SKM-1 treated with dmso at 0.1 percent for 144 hours (cell line): ENCODE measurements at regions not wholly inside any gene's neighbourhood (a gene's known extent, or its start where the extent isn't known, plus 50 kb on each side); places are given as distances from the start of the nearest gene placed in this dataset.
"Not testable (repeated sequence)": the region's sequence is repeated elsewhere in the genome, so short reads cannot be mapped to it uniquely, and the experiment has no call there.

ENCODE experiments used
- DNase-seq: peaks from one replicate; lab custom pipeline; 2025; ENCODE audit not compliant: unreplicated experiment; lab: John Stamatoyannopoulos, UW

DNA sequence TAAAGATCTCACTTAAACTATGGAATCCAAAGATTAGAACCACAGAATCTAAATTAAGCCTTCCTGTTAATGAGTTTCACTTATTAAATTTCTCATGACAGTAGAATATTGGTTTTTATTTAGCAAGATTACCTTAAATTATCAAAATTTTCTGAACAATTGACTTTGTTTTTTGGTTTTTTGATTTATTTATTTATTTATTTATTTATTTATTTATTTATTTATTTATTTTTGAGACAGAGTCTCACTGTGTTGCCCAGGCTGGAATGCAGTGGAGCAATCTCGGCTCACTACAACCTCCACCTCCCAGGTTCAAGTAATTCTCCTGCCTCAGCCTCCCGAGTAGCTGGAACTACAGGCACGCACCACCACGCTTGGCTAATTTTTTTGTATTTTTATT, 538.6 kb downstream of the AMY1C start:
- DNase-seq = not testable (repeated sequence)

DNA sequence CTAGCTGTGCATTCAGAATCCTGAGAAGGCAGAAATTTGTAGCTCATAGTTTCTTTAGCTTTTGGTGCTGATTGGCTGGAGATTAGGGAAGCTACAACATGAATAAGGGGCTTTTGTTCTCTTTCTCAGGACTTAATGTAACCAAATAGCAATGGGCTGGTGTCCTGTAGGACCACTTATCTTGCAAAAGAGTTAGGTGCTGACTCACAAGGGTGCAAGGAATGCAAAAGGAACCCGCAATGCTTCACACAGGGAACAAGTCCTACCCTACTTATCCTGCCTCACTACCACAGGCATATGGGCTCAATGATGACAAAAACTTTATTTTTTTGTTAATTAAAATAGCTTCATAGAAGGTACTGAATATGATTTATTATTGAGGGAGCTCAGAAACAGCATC, 541.5 kb downstream of the AMY1C start:
- no peak for DNase-seq

DNA sequence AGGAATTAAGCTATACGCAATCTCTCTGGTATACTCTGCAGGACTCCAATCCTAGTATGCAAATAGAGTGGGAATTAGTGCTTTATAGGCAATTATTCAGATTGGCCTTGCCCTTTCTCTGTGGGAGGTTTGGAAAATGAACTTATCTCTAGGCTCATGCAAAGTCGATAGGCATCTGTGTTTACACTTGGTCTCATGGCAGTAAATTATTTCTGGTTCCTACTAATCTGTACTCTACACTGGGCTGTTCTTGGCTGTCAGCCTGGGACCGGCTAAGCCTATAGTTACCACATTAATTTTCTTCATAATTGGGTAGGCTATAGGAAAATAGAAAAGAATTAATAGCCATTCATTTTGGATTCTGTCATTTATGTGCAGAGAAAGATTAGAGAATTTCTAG, 544.6 kb downstream of the AMY1C start:
- DNase-seq = no peak

DNA sequence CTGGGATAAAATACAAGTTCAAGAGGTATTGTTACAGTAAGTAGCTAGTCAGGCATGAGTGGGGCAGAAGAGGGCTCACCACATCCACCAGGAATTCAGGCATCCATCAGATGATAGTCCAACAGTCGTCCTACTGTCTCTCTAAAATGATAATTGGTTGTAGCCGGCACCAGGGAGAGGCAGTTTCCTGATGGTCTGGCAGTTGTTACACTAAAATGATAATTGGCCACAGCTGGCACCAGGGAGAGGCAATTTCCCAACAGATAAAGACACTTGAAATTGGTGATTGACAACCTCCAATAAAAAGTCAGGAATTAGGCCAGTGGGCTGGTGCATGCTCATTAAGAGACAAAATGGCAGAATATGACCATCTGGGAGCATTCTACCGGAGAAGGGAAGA, 545.8 kb downstream of the AMY1C start:
- no peak for DNase-seq

DNA sequence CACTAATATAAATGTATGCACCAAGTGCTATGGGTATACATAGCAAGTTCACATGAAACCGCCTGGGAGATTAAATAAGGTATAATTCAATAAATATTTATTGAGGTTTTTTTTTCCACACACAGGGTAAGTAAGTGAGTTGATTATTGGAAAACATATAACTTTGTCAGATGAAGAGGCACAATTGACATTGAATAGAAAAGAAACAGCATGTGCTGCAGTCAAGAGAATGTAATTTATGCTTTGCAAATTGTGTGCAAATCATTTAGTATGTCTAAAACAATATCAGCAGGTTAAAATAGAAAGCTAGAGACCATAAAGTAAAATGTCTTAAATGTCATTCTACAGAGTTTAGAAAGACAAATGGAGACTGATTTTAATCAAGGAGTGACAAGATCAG, 560.0 kb downstream of the AMY1C start:
- no peak for DNase-seq

DNA sequence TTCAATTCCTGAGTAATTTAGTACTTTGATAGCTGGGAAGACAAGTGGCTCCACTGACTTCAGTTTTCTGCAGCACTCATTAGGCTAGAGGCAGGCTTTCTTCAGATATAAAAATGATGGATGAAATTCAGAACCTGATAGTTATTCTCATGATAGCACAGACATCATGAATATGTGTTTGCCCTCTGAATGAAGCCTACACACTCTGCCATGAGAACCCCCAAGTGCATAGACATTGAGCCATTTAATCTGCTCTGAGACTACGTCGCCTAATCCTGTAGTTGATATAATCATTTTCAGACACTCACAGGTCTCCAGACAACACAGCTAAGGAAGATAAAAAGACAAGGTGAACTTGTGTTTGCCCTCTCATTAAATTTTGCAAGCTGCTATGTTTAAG, 566.1 kb downstream of the AMY1C start:
- no peak for DNase-seq

DNA sequence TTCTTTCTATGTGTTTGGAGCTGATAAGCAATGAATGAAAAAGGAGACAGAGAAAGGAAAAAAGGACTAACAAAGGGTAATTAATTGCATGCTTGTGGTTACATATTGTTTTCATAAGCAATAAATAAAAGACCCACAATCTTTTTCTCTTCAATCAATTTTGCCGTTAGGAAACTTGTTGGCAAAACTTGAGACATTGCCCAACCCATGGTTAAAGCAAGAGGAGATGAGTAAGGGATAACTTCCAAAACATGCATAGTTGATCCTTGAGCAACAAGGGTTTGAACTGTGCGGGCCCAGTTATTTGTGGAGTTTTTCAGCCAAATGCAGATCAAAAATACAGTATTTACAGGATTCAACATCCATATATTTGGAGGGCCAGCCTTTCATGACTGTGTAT, 572.4 kb downstream of the AMY1C start:
- DNase-seq = no peak

DNA sequence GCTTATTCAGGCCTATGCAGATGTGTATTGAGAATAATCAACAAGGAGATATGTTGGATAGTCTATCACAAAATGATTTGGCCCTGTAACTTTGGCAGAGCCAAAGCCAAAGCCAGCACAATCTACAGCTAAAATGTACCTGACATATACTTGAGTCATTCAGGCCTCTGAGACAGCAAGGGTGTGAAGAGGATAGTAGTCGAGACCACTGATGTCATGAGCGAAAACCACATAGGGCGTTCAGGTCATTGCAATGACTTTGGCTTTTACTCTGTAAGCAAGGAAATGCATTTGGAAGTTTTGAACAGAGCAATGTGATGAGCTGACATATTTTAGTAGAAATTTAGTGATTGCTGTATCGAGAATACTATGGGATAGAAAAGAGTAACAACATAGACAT, 579.6 kb downstream of the AMY1C start:
- DNase-seq = no peak

DNA sequence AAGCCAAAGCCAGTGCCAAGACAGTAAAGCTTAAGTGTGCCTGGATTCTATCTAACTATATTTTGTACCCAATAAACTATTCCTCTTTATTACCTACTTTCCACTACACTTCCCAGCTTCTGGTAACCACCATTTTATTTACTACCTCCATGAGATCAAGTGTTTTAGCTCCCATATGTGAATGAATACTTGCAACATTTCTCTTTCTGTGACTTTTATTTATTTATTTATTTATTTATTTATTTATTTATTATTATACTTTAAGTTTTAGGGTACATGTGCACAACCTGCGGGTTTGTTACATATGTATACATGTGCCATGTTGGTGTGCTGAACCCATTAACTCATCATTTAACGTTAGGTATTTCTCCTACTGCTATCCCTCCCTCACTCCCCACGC, 582.1 kb downstream of the AMY1C start:
- DNase-seq = no peak

DNA sequence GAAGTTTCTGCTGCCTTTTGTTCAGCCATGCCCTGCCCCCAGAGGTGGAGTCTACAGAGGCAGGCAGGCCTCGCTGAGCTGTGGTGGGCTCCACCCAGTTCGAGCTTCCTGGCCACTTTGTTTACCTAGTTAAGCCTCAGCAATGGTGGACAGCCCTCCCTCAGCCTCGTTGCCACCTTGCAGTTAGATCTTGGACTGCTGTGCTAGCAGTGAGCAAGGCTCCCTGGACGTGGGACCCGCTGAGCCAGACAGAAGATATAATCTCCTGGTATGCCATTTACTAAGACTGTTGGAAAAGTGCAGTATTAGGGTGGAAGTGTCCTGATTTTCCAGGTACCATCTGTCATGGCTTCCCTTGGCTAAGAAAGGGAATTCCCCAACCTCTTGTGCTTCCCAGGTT, 588.2 kb downstream of the AMY1C start:
- DNase-seq = not testable (repeated sequence)

DNA sequence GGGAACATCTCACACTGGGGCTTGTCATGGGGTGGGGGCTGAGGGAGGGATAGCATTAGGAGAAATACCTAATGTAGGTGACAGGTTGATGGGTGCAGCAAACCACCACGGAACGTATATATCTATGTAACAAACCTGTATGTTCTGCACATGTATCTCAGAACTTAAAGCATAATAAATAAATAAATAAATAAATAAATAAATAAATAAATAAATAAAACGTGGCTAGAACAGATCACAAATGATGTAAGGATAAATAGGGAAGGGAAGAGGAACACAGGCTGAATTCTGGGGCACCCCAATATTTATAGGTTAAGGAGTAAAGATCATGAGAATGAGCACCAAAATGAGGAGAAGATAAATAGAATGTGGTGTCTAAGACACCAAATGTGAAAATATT, 592.2 kb downstream of the AMY1C start:
- DNase-seq = no peak

DNA sequence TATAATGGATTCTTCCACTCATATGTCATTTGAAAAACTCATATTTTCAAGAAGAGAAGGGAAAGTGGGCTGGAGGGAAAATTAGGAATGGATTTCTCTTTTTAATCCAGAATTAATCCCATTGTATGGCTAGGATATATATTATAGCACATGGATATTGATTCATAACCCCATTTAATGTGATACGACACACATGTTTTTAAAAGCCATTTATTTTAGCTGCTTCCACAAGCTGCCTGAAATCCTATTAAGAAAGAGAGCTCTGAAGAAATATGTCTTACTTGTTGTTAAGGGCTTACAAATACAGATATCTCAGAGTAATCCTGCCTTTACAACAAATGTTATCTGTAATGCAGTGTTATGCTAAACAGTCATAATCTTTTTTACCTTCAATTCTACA, 598.6 kb downstream of the AMY1C start:
- DNase-seq = no peak

DNA sequence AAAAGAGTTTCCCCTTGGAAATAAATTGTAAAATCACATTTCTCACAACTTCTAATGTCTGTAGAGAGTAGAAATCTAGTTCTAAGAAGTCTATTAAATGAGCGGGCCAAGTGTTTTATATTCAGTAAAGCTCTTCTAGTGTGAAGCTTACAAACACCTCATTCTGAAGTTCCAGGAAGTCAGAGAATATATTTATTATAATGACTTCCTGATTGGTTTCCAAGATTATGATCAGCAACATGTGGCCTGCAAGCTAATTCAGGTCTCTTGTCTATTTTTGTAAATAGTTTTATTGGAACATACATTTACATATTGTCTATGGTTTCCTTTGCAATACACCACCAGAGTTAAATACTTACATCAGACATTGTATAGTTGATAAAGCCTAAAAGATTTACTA, 603.9 kb downstream of the AMY1C start:
- no peak for DNase-seq

DNA sequence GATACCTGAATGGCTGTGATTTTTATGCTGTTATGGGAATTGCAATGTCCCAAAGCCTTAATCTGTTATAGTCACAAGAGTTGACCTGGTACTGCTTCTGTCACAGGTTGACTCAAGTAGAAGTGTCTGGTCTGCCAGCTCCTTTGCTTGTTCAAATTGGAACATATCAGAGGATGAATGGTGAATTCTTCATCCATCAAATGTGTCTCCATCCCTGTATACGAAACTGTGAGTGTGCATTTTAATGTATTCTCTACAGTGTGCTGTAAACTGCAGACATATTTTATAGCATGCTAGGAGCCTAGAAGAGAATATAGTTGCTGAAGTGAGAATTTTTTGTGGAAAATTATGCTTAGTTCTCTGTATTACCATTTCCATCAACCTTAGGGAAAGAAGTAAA, 608.4 kb downstream of the AMY1C start:
- no peak for DNase-seq

DNA sequence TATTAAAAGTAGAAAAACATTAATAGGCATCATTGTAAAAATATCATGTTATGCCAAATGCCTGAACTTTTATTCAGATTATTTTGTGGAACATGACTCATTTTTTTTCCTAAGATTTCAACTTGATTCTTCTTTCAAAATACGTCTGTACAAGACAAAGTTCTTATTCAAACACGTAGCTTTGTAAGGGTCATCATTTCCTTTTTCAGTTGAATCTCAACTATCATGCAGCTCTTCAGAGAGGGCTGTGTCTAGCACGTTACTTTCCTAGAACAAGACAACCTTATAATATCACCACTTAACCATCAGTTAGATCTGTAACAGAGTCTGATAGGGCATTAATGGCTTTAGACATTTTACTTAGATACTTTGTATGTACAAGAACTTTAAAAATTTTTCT, 608.9 kb downstream of the AMY1C start:
- DNase-seq = no peak

DNA sequence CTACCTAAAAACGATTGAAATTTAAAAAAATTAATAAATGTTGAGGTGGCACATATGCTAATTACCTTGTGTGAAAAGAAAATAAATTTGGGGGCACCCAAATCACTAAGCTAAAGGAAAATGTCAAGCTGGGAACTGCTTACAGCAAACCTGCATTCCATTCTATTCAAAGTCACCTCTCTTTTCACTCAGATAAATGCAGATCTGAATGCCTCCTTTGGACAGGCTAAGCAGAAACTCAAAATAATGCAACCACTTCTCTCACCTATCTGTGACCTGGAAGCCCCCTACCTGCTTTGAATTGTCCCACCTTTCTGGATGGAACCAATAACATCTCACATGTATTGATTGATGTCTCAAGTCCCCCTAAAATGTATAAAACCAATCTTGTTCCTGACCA, 628.7 kb downstream of the AMY1C start:
- no peak for DNase-seq

DNA sequence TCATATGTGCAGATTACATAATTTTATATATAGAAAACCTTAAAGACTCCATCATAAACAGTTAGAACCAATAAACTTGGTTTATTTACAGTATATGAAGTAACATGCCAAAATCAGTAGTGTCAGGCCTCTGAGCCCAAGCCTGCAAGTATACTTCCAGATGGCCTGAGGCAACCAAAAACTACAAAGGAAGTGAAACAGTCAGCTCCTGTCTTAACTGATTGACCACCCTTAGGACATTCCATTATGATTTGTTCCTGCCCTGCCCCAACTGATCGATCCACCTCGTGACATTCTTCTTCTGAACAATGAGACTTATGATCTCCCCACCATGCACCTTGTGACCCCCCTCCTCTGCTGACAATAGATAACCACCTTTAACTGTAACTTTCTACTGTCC, 630.3 kb downstream of the AMY1C start:
- DNase-seq = no peak

DNA sequence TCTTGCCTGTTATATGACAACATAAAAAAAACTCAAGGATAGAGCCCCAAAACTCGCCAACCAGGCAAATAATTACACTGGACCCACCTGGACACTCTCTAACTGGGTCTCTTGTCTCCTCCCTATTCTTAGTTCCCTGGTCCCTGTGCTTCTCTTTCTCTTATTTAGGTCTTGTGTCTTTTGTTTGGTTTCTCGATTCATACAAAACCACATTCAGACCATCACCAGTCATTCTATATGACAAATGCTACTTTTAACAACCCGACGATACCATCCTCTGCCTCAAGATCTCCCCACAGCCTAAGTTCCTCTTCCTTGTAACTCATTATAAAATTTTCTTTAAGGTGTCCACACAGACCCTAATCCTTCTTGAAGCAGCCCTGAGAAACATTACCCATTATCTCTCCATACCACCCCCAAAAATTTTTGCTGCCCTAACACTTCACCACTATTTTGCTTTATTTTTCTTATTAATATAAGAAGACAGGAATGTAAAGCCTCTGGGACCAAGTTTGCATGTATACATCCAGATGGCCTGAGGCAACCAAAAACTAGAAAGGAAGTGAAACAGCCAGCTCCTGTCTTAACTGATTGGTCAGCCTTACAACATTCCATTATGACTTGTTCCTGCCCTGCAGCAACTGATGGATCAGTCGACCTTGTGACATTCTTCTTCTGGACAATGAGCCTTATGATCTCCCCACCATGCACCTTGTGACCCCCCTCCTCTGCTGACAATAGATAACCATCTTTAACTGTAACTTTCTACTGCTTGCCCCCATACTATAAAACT, 638.2 kb downstream of the AMY1C start:
- peak; percentile 30 for DNase-seq

DNA sequence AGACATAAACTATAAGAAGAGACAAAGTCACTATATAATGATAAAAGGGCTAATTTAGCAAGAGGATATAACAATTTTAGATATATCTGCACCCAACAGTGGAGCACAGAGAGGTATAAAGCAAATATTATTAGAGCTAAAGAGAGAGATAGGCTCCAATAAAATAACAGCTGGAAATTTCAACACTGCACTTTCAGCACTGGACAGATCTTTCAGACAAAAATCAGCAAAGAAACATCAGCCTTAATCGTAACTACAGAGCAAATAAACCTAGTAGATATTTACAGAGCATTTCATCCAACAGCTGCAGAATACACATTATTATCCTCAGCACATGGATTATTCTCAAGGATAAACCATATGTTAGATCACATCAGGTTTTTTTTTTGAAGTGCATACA, 642.9 kb downstream of the AMY1C start:
- DNase-seq = no peak

DNA sequence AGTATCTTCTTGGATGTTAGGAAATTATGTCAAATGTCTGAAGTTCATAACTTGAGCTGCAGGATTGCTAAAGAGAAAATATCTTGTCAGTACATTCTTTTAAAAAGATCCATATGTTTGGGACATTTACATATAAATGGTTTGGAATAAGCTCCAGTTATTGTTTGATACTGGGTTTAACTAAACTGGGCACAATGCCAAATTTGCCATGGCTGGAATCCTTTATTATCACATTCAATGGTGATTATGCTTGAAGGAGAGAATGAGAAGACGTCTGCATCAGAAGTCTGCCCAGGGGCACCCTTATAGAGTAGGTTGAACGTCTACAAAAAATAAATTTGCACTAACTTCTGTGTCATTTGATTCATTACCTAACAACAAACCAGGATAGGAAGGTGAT, 652.5 kb downstream of the AMY1C start:
- no peak for DNase-seq

DNA sequence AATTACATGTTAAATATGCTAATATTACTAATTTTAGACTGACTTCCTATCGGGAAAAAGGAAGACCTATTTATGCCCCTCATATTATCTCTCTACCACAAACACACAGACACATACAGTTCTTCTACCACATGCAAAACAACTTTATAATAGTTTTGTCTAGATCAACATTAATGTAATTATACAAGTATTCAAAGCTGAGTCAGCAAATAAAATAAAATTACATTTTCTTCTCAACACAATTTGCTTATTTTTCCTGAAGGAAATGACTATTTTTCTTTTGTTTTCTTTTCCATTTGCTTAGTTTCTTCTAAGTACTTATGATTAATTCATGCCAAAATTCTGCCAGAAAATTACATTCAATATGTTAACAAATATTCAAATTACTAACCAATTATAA, 654.2 kb downstream of the AMY1C start:
- no peak for DNase-seq

DNA sequence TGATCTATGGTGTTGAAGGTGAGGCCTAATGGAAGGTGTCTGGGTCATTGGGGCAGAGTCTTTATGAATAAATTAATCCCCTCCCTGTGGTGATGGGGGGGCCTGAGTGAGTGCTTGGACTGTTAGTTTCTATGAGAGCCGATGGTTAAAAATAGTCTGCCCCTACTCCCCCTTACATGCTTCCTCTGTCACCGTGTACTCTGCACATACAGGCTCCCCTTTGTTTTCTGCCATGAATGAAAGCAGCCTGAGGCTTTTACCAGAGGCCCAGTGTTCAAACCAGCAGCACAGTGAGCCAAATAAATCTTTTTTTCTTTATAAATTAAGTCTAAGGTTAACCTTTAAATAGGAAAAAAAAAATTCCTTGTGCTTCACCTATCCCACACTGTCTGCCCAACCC, 657.0 kb downstream of the AMY1C start:
- DNase-seq = no peak

DNA sequence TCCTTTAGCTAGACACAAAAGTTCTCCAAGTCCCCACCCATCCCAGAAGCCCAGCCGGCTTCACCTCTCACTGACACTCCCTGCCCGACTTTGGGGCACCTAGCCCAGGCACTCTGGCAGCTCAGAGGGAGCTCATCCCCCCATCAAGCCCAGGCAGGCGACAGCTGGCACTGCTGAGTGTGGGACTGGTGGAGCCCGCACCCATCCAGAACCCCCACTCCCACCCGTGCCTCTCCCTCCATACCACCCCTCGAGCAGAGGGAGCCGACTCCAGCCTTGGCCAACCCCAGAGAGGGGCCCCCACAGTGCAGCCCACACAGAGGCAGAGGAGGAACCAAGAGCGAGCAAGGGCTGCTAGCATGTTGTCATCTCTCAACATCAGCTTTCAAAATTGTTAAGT, 658.6 kb downstream of the AMY1C start:
- DNase-seq = no peak
